IgD-negative memory B cell (primary cell): ENCODE measurements at regions not wholly inside any gene's neighbourhood (a gene's known extent, or its start where the extent isn't known, plus 50 kb on each side); places are given as distances from the start of the nearest gene placed in this dataset.
A peak's percentile ranks its signal among the peaks of the same experiment; 100 is the strongest.

Source experiments
- H3K27ac Mint-ChIP-seq, 3 donors: one replicate each; pipeline ENCODE4 v1.8.0; 2020 to 2022; ENCODE audit warnings: mild to moderate bottlenecking in 3 of 3, mixed read lengths in 3 of 3, moderate library complexity in 1 of 3
- H3K27me3 Mint-ChIP-seq: one replicate; pipeline ENCODE4 v1.8.0; 2021; ENCODE audit warnings: mixed read lengths
- H3K36me3 Mint-ChIP-seq: one replicate; pipeline ENCODE4 v1.8.0; 2020; ENCODE audit warnings: mild to moderate bottlenecking, mixed read lengths
- H3K4me1 Mint-ChIP-seq, 3 donors: one replicate each; pipeline ENCODE4 v1.8.0; 2020 to 2022; ENCODE audit warnings: mixed read lengths in 3 of 3, mild to moderate bottlenecking in 1 of 3
- H3K4me3 Mint-ChIP-seq, 4 donors: one replicate each; pipeline ENCODE4 v1.8.0; 2020 to 2022; ENCODE audit warnings: mild to moderate bottlenecking in 4 of 4, mixed read lengths in 4 of 4, moderate library complexity in 3 of 4
- H3K9me3 Mint-ChIP-seq, 3 donors: one replicate each; pipeline ENCODE4 v1.8.0; 2020 to 2021; ENCODE audit warnings: mixed read lengths in 3 of 3, mild to moderate bottlenecking in 1 of 3

DNA sequence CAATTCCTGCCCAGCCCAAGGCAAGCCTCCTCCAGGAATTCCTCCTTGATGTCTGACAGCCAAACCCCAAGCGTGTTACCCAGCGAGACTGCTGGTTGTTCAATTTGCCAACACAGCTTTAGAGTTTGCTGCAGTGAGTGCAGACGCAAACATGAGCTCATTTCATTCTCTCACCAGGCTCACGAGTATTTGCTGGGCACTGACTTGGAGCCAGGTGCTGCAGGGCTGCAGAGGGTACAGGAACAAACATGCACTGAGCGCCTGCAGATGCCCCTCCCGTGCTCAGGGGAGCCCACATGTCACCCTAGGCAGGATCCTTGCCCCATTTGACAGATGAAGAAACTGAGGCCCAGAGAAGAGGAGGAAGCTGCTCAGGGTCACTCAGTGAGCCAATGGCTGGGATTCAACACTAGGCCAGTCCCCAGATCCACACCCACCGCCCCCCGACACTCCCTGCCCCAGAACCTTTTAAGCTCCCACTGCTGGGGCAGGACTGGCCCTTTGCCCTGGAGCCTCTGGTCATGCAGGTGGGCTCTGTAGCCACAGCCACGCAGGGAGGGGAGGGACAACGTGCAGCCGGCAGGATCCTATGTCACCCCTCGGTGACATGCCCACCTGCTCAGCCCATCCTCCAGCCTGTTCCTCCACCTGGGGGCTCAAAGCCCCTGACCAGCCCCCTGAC is 363.7 kb downstream of the MATN1 start:
- H3K9me3 Mint-ChIP-seq: no peaks in the 10 kb centered on the region
- H3K36me3 Mint-ChIP-seq: no peaks in the 10 kb centered on the region
- H3K27me3 Mint-ChIP-seq: peaks cover 13% of the 10 kb centered on the region
- peak overlapping the region in 1 of 3 donors; percentile 76 for H3K27ac Mint-ChIP-seq
- no peaks in the 10 kb centered on the region for H3K4me1 Mint-ChIP-seq
- H3K4me3 Mint-ChIP-seq: no peak overlapping the region

DNA sequence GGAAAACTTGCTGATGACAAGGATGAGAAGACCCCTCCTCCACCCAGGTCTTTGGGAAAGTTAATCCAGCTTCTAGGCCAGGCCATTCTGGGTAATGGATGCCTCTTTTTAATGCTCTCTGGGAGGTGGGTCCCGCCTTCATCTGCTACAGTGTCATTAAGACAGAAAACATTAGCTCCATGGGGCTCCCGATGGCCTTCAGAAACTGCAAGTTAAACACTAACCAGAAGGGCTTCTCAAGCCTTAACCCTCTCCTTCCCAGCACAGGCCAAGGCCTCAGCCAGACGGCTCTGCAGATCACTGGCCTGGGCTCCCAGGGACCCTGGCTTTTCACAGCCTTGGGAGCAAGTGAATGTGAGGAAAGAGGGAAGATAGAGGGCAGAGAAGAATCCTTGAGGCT is 364.9 kb downstream of the MATN1 start:
- Mint-ChIP-seq H3K4me1 (no peaks in the 10 kb centered on the region), H3K27me3 (peaks cover 11% of the 10 kb centered on the region), H3K36me3 (no peaks in the 10 kb centered on the region), H3K27ac (no peak overlapping the region), H3K4me3 (no peak overlapping the region), H3K9me3 (no peaks in the 10 kb centered on the region)

GRCh38 chr1:30356839-30357238 is 366.5 kb downstream of the MATN1 start:
- Mint-ChIP-seq H3K9me3 (no peaks in the 10 kb centered on the region), H3K27ac (no peak overlapping the region), H3K4me3 (no peak overlapping the region), H3K27me3 (peaks cover 16% of the 10 kb centered on the region), H3K36me3 (no peaks in the 10 kb centered on the region), H3K4me1 (no peaks in the 10 kb centered on the region)

DNA sequence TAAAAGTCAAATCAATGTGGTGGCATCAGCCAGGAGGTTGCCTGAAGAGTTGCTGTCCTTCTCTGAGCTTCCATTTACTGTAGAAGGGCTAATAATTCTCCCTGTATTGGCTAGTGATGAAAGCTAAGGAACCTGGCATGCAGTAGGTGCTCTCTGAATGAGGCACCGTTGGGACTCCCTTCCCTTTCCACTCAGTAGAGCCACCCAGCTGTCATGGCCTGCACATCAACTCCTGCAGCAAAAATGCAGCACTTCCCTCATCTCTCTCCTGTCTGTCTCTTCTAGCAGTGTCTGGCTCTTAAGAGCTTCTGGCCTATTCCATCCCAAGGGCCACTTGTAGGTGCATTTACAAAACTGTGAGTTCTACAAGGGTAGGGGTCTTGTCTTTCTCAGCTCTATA is 369.0 kb downstream of the MATN1 start:
- H3K27ac Mint-ChIP-seq: no peak overlapping the region

DNA sequence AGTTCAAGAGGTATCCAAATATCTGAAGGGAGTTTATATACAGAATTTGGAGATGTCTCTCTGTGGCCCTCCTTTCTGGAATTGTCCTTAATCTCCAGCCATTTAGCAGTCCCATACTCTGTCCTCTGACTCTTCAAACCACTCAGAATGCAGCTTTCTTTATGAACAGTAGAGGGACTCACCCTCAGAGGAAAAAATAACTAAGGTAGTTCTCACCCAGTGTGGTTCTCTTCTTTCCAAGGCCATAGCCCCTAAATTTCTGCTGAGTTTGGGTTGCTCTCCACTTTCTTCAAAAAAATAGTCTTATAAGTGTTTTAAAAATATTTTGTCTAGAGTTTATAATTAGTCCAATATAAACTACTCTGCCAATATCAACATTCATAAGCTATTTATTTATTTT is 369.7 kb downstream of the MATN1 start:
- peaks cover 2 to 4% (median 3%) of the 10 kb centered on the region in 3 donors for H3K9me3 Mint-ChIP-seq
- H3K27ac Mint-ChIP-seq: no peak overlapping the region
- no peaks in the 10 kb centered on the region for H3K36me3 Mint-ChIP-seq
- no peaks in the 10 kb centered on the region for H3K4me1 Mint-ChIP-seq
- H3K27me3 Mint-ChIP-seq: peaks cover 16% of the 10 kb centered on the region
- no peak overlapping the region for H3K4me3 Mint-ChIP-seq

More for the DNA sequence above, 369.0 kb downstream of the MATN1 start:
- Mint-ChIP-seq H3K4me3 (no peak overlapping the region), H3K4me1 (no peaks in the 10 kb centered on the region), H3K36me3 (no peaks in the 10 kb centered on the region), H3K9me3 (peaks cover 0 to 2% (median 0%) of the 10 kb centered on the region in 3 donors), H3K27me3 (peaks cover 16% of the 10 kb centered on the region)

DNA sequence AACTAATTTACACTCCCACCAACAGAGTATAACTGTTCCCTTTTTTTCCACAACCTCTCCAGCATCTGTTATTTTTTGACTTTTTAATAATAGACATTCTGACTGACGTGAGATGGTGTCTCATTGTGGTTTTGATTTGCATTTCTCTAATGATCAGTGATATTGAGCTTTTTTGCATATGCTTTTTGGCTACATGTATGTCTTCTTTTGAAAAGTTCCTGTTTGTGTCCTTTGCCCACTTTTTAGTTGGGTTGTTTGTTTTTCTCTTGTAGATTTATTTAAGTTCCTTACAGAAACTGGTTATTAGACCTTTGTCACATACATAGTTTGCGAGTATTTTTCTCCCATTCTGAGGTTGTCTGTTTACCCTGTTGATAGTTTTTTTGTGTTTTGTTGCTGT is 375.2 kb downstream of the MATN1 start:
- Mint-ChIP-seq H3K36me3 (no peaks in the 10 kb centered on the region), H3K4me3 (no peak overlapping the region), H3K27ac (no peak overlapping the region), H3K4me1 (no peaks in the 10 kb centered on the region), H3K9me3 (peaks cover 8 to 10% (median 9%) of the 10 kb centered on the region in 3 donors), H3K27me3 (peaks cover 15% of the 10 kb centered on the region)

- peaks cover 11% of the 10 kb centered on the region for H3K27me3 Mint-ChIP-seq
- H3K4me1 Mint-ChIP-seq: no peaks in the 10 kb centered on the region
- no peak overlapping the region for H3K27ac Mint-ChIP-seq
- H3K9me3 Mint-ChIP-seq: peaks cover 7 to 11% (median 9%) of the 10 kb centered on the region in 3 donors
- no peaks in the 10 kb centered on the region for H3K36me3 Mint-ChIP-seq
- no peak overlapping the region for H3K4me3 Mint-ChIP-seq
Measured at GRCh38 chr1:30345491-30346130, 377.8 kb downstream of the MATN1 start.

- Mint-ChIP-seq H3K27ac (no peak overlapping the region), H3K4me1 (no peaks in the 10 kb centered on the region)
Measured at GRCh38 chr1:30343562-30343961, 379.8 kb downstream of the MATN1 start.

DNA sequence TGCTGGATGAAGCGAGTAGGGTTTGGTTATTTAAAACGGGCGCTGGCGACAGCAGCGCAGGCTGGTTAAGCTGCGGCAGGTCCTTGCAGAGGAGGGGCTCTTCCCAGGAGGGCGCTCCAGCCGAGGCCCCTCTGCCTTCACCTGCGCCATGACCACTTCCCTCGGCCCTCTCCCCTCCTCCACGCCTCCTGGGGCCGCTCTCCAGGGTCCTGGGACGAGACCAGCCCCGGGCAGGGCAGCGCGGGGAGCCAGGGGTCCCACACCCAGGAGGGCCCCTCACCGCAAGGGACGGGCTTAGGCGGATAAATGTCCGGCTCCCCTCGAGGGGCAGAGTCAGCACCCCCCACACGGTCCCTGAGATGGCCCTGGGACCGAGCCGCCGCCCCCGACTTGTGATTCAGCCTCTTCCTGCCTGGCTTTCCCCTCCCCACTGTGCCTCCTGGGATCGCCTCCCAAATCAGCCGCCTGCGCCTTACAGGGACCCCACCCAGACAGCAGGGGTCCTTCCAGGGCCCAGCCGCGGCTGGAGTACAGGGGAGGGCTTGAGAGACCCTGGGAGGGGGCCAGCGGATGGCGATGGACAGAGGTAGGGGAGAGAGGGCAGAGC is 380.7 kb downstream of the MATN1 start:
- no peak overlapping the region for H3K27ac Mint-ChIP-seq
- no peaks in the 10 kb centered on the region for H3K4me1 Mint-ChIP-seq
- no peak overlapping the region for H3K4me3 Mint-ChIP-seq
- H3K27me3 Mint-ChIP-seq: peaks cover 11% of the 10 kb centered on the region
- no peaks in the 10 kb centered on the region for H3K36me3 Mint-ChIP-seq
- peaks cover 0 to 6% (median 3%) of the 10 kb centered on the region in 3 donors for H3K9me3 Mint-ChIP-seq

More at GRCh38 chr1:30343562-30343961, 379.8 kb downstream of the MATN1 start:
- Mint-ChIP-seq H3K36me3 (no peaks in the 10 kb centered on the region), H3K9me3 (peaks cover 5 to 10% (median 5%) of the 10 kb centered on the region in 3 donors), H3K27me3 (peaks cover 11% of the 10 kb centered on the region), H3K4me3 (no peak overlapping the region)

DNA sequence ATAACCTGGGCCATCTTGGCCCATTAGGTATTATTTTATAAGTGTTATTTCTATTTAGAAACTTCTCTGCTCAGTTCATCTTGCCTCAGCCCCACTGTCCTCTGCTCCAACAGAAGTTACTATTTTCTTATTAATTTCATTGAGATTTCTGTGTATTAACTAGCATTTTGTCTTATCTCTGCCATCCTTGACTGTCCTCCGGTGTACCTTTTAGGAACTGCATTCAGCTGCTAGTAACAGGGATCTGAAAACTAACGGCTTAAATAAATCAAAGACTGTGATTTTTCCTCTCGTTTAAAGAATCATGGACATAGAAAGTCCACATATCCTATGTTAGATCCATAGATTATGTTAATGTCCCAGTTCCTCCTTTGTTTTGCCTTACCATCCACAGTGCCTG is 382.5 kb downstream of the MATN1 start:
- Mint-ChIP-seq H3K27me3 (peaks cover 8% of the 10 kb centered on the region), H3K4me3 (no peak overlapping the region), H3K36me3 (no peaks in the 10 kb centered on the region), H3K4me1 (no peaks in the 10 kb centered on the region), H3K27ac (no peak overlapping the region), H3K9me3 (peaks cover 0 to 6% (median 2%) of the 10 kb centered on the region in 3 donors)

DNA sequence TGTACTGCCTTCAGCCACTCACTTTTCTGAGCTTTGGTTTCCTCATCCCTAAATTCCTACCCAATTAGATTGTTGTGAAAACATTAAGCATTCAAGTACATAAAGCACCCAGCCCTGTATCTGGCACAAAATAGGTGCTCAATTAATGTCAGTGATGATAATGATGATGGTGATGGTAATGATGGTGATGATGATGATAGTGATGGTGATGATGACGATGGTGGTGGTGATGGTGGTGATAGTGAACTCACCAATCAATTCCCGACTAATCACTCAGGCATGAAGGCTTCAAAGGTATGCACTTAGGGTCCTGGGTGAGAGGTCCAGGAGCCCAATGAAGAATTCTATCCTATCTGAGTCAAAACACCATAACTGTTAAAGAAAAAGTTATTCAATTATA is 383.5 kb downstream of the MATN1 start:
- H3K4me1 Mint-ChIP-seq: no peaks in the 10 kb centered on the region
- no peak overlapping the region for H3K4me3 Mint-ChIP-seq
- peaks cover 0 to 6% (median 2%) of the 10 kb centered on the region in 3 donors for H3K9me3 Mint-ChIP-seq
- H3K36me3 Mint-ChIP-seq: no peaks in the 10 kb centered on the region
- no peak overlapping the region for H3K27ac Mint-ChIP-seq
- peaks cover 8% of the 10 kb centered on the region for H3K27me3 Mint-ChIP-seq

- Mint-ChIP-seq H3K27ac (no peak overlapping the region), H3K36me3 (no peaks in the 10 kb centered on the region), H3K4me1 (no peaks in the 10 kb centered on the region), H3K27me3 (peaks cover 8% of the 10 kb centered on the region), H3K4me3 (no peak overlapping the region), H3K9me3 (peaks cover 0 to 6% (median 2%) of the 10 kb centered on the region in 3 donors)
Measured at GRCh38 chr1:30338765-30339164, 384.6 kb downstream of the MATN1 start.

- H3K36me3 Mint-ChIP-seq: no peaks in the 10 kb centered on the region
- H3K4me1 Mint-ChIP-seq: no peaks in the 10 kb centered on the region
- H3K27me3 Mint-ChIP-seq: no peaks in the 10 kb centered on the region
- no peak overlapping the region for H3K4me3 Mint-ChIP-seq
- H3K27ac Mint-ChIP-seq: no peak overlapping the region
- H3K9me3 Mint-ChIP-seq: no peaks in the 10 kb centered on the region
Measured at GRCh38 chr1:30337324-30337620, 386.1 kb downstream of the MATN1 start.

DNA sequence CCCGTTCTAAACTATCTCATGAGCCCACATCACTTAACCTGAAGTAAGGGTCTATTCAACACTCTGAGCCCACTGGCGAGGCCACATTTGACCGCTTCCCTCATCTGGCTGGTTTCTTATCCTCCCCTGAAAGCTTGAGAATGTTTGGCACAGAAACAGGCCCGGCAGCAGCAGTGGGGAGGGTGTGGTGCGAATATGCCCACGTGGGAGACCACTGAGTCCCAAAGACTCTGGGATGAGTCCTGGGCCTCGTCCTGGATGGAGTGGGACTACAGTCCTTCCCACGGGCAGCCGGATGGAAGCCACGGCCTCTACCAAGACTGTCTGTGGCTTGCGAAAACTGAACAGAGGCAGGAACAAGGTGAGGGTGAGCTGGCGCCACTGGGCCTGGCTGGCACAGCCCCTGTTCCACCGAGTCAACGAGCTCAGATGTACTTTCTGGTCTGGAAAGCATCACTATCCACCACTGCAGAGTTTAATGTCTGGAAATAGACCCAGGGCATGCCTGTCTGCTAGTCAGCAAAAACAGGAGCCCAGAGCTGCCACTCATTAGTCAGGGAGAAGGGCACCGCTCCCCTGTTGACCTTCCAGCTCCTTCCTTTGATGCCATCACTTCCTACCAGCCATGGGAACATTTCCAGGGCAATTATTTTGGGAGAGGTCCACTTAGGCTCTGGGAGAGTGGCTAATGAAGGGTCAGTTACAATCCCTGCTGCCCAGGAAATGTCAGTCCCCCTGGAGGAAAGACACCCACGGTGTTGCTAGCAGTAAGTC is 386.6 kb downstream of the MATN1 start:
- Mint-ChIP-seq H3K27me3 (no peaks in the 10 kb centered on the region), H3K4me3 (no peak overlapping the region), H3K9me3 (no peaks in the 10 kb centered on the region), H3K4me1 (no peaks in the 10 kb centered on the region), H3K27ac (no peak overlapping the region), H3K36me3 (no peaks in the 10 kb centered on the region)

DNA sequence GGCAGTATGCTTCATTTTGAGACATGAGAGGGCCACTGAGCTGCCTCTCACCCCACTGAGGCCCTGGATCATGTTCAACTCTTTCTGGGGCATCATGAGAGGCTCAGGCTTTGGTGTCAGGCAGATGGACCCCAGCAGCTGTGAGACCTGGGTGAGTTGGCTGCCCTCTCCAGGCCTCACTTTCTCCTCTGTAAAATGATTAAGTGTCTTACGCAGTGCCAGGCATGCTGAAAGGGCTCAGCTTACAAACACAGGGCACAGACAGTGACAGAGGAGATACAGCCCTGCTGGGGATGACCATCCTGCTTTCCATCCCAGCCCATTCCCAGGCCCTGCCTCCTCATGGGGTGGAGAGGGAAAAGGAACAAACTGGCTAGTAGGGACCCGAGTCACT is 387.4 kb downstream of the MATN1 start:
- H3K9me3 Mint-ChIP-seq: no peaks in the 10 kb centered on the region
- no peaks in the 10 kb centered on the region for H3K27me3 Mint-ChIP-seq
- no peaks in the 10 kb centered on the region for H3K36me3 Mint-ChIP-seq
- no peak overlapping the region for H3K4me3 Mint-ChIP-seq
- H3K4me1 Mint-ChIP-seq: no peaks in the 10 kb centered on the region
- no peak overlapping the region for H3K27ac Mint-ChIP-seq
